ENCODE measurements at regions not wholly inside any gene's neighbourhood (a gene's known extent, or its start where the extent isn't known, plus 50 kb on each side); places are given as distances from the start of the nearest gene placed in this dataset.

DNA sequence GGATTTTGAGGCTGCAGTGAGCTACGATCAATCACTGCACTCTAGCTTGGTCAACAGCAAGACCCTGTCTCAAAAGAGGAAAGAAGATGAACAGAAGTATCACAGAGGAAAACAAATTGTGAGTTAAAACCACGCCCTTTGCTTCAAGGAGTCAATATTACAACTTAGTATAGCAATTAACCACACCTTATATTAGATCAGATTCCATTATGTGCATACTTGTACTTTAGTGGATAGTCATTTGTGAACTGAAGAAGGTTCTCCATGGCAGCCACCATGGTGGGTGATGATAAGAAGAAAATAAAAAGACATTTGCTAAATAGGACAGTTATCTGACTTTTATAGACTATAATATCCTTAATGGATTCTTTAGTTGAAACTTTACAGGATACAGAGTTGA lies 72.3 kb upstream of the EFEMP1 start:
- TF ChIP-seq, protein P1, sequence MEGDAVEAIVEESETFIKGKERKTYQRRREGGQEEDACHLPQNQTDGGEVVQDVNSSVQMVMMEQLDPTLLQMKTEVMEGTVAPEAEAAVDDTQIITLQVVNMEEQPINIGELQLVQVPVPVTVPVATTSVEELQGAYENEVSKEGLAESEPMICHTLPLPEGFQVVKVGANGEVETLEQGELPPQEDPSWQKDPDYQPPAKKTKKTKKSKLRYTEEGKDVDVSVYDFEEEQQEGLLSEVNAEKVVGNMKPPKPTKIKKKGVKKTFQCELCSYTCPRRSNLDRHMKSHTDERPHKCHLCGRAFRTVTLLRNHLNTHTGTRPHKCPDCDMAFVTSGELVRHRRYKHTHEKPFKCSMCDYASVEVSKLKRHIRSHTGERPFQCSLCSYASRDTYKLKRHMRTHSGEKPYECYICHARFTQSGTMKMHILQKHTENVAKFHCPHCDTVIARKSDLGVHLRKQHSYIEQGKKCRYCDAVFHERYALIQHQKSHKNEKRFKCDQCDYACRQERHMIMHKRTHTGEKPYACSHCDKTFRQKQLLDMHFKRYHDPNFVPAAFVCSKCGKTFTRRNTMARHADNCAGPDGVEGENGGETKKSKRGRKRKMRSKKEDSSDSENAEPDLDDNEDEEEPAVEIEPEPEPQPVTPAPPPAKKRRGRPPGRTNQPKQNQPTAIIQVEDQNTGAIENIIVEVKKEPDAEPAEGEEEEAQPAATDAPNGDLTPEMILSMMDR (IDR thresholded peaks at IDR 0.05) = no peak
- TF ChIP-seq POLR2AphosphoS5 (IDR thresholded peaks at IDR 0.05; ENCODE audit: insufficient read depth in 1 of 2, low read depth in 1 of 2) = no peak
